Superior temporal gyrus (tissue), 1 donor: ENCODE measurements at regions not wholly inside any gene's neighbourhood (a gene's known extent, or its start where the extent isn't known, plus 50 kb on each side); places are given as distances from the start of the nearest gene placed in this dataset.

ENCODE experiments used
- DNase-seq: peaks from one replicate; pipeline ENCODE4 v3.0.0-alpha.2; 2016; ENCODE audit errors: extremely low spot score

DNA sequence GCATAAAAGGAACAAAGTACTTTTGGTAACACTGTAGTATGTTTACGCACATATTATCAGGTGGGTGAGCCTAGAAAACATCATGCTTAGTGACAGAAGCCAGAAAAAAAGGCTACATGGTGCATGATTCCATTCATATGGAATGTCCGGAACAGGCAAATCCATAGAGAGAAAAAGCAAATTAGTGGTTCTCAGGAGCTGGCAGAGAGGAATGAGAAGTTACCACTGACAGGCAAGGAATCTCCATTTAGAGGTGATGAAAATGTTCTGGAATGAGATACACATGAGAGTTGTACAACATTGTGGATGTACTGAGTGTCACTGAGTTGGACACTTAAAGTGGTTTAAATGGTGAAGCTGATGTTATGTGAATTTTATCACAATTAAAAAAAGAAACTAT, 976.9 kb downstream of the NLGN4Y start:
- DNase-seq: no peak

DNA sequence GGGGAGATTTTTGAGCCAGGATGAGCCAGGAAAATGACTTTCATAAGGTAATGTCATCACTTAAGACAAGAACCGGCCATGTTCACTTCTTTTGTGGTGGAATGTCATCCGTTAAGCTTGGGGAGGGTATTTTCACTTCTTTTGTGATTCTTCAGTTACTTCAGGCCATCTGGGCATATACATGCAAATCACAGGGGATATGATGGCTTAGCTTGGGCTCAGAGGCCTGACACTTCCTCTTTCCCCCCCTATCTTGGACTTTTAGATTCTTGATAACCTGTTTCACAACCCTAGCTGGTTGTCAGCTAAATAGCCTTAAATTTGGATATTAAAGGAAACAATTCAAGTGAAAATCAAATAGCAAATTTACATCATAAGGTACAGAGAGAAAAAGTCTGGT, 986.0 kb downstream of the NLGN4Y start:
- DNase-seq: no peak

DNA sequence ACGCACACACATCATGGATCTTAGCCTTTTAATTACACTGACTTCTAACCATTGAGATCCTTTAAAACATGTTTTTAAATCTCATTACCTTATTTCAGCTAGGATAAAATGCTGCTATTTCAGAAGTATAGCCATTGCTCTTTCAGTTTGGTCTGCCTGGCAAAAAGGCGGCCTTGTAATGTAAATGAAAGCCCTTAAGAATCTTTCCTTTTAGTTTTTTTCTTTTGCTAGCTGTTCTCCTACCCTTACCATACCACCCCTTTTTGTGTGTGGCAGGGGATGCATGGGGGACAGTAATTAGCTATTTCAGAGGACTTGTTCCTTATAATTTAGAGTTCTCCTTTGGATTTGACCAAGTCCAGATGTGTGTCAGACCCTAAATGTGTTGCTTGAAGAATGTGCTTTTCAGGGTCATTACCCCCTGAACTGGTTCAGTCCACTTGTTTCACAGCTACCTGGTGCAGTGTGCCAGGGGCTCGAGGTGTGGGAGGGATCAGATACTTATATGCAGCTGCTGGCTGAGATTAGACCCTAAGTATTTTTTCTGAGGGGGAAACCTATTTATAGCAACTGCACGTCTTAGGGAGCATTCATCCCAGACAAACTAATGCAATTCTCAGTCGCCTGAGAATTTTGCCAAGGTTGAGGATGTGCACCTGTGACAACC, 986.8 kb downstream of the NLGN4Y start:
- no peak for DNase-seq

DNA sequence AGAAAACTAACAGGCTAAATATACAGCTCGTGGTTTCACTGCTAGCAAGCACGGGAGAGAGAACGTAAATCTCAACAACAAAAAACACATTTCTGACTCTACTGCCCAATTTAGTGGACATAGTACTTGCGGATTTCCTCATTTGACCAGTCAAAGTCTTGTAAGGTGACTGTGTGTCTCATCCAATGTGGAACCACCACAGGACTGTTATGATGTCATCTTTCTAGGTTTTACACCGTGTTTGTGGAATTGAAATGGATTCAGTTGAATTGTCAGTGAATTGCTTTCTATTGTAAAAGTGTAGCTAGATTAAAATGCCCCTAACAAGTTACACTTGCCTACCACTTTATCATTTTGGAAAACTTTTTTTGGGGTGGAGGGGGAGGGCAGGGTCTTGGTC, 1010.8 kb downstream of the NLGN4Y start:
- no peak for DNase-seq

- DNase-seq: no peak
These were observed 1011.6 kb downstream of the NLGN4Y start for GRCh38 chrY:15535784-15536511.

GRCh38 chrY:15540516-15540915, 1016.2 kb downstream of the NLGN4Y start:
- no peak for DNase-seq

DNA sequence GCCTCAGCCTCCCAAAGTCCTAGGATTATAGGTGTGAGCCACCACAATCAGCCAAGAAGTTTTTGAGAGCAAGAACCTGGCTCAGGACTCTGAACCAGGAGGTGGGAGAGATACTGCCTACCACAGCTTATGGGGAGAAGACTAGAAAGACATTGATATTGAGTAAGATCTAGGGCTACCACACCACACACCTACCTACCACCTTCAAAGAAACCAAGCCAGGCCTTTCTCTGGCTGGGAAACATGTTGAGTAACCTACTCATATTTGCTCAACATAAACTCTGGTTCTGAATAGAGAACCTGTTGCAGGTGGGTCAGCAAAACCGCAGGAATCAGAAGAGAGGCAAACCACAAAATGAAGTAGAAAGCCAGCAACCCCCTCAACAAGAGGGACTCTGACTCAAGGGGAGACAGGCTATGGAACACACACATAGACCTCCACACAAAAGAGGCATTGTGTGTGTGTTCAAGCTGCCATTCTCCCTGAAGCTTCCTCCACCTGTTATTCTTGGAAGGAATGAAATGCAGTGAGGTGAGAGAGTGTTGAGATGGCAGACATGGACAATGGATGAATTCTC, 1021.9 kb downstream of the NLGN4Y start:
- DNase-seq: no peak

DNA sequence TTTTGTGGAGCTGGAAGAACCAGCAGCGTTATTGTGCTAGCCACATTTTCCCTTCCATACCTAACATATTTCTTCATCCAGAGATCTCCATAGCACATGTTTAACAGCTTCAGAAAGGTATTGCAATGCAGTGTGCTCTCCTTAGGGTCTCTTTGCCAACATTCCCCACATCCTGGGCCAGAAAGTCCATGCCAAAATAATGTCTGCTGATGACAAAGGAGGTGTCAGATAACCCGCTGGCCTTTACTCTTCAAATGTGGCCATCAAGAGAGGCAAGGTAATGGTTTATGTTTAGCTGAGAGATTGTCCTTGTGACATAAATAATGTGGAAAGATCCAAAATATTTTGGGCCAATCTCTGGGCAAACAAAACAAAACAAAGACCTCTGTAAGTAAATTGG, 1027.7 kb downstream of the NLGN4Y start:
- DNase-seq: no peak

DNA sequence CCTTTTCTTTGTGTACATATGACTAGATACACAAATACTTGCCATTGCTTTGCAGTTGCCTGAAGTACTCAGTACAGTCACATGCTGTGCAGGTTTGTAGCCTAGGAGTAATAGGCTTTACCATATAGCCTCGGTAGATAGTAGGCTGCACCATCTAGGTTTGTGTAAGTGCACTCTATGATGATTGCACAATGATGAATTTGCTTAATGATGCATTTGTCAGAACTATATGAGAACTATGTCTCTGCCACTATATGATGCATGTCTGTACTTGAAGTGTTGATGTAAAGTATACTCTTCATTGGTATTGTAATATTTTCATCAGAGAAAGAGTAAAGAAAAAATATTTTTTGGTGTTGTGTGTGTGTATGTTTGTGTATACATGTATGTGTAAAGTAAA, 1030.7 kb downstream of the NLGN4Y start:
- no peak for DNase-seq

GRCh38 chrY:15559169-15559568, 1034.8 kb downstream of the NLGN4Y start:
- no peak for DNase-seq

DNA sequence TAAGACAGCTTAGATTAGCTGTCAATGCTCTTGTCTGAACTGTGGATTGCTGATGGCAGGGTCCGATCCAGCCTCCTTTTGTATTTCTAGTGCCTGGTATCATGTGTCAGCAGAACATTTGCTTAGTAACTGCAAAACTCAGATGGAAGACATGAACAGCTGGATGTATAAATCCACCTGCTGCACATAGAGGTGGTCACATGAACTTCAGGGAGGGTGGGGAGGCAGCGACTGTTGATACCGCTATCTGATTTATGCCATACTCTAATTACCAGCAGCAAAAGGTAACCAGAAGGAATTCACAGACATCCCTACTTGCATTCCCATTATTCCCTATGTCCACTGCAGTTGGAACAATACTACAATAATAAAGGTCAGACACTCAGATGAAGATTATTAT, 1036.5 kb downstream of the NLGN4Y start:
- no peak for DNase-seq

DNA sequence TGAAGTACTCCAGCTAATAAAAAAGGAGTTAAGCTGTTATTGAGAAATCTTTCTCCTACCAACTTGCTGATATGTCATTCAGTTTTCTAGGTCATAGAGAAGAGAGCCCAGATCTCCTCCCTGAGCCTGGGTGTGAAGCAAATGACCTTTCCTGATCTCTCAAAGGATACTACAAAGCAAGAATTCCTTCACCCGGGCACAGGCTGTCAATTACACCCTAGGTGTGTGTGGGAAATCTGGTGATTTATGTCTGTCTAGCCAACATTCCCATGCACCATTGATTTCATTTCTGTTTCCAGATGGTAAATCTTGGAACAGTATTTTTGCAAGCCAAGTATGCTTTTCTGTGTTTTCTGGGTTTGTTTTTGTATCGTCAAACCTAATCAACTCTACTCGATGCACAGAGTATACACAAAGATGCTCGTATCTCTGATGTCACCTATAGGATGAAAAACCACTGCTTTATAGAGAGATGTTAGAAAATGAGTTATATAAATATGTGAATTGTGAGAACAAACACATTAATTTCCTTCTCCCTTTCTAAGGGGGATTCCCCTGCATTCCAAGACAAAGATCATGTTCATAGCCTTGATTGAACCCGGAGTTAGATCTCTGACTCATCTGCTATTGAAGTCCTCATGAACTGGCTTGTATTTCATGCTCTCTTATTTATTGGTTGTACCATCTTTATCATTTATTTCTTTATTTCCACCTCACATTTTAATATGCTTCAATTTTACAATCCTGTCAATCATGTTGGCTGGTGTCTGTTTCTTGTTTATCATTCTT, 1037.4 kb downstream of the NLGN4Y start:
- no peak for DNase-seq

GRCh38 chrY:15577886-15578285, 1053.6 kb downstream of the NLGN4Y start:
- no peak for DNase-seq

GRCh38 chrY:15578761-15579160, 1054.4 kb downstream of the NLGN4Y start:
- DNase-seq: no peak

GRCh38 chrY:15579245-15579644, 1054.9 kb downstream of the NLGN4Y start:
- DNase-seq: no peak

DNA sequence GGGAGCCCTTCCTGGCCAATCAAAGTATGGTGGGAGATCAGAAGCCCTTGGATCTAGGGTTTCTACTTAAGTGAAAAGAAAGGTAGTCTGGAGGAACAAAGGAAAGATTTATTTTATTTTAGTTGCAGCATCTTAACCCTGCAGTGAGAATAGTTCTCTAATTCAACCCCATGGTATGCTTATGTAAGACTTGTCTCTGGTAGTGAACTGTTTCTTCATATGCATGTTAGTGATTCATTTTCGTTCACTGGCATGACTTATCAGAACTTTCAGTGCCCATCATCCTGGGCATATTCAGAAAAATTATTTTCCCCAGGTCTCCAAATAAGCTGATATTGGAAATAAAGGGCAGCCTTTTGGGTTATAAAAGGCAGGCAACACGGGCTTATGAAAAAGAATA, 1058.8 kb downstream of the NLGN4Y start:
- no peak for DNase-seq

GRCh38 chrY:15592957-15593356, 1068.6 kb downstream of the NLGN4Y start:
- no peak for DNase-seq

- no peak for DNase-seq
These were observed 1069.3 kb downstream of the NLGN4Y start for GRCh38 chrY:15593476-15594160.

DNA sequence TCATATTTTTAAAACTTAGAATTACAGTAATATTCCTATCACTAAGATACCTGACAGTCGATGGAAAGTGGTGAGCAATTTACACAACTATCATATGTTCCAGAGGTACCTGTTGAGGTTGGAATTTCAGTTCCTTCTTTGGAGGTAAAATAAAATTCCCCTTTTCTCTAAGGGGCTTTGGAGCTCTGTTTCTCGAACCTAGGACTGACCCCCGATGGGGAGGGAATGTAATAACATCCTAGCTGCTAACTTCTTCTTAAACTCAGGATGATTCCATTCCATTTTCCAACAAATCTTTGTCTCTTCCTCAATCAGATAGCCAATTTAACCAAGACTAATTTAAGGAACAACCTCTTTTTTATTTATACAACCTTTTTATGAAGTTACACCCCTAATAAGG, 1069.8 kb downstream of the NLGN4Y start:
- no peak for DNase-seq

DNA sequence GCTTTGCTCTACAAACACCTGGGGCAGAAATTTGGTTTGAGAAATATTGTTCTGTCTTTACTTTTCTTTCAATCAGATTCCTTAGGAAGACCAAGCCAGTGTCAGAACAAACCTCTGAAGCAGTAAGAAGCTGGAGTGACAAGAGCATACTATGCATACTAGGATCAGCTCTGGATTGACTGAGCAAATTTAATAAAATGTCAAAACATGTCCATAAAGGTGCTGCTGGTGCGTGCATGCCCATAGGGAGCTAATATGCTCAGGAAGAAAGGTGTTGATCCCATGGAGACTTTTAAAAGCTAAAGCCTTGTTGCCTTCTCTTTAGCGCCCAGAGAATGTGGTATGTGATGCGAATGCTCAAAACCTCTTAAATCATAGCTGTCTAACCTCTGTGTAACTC, 1076.2 kb downstream of the NLGN4Y start:
- DNase-seq: no peak

DNA sequence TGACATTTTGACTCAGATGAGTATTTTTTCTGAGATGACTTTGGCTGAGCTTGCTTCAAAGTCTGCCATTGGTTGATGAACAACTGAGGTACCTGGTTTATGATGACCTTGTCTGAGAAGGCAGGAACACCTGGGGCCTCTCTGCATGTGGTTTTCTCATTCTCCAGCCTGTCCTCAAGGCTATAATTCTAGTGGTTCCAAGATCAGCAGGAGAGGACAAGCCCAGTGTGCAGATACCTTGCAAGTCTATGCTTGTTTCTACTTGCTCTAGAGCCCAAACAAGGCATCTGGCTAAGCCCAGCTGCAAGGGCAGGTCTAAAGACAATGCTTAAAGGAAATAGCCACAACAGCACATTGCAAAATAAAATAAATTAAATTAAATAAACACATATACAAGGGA, 1100.0 kb downstream of the NLGN4Y start:
- DNase-seq: no peak

- DNase-seq: no peak
These were observed 1100.6 kb downstream of the NLGN4Y start for GRCh38 chrY:15624928-15625327.
